HG02938 (cell line): ENCODE measurements at regions not wholly inside any gene's neighbourhood (a gene's known extent, or its start where the extent isn't known, plus 50 kb on each side); places are given as distances from the start of the nearest gene placed in this dataset.
"Not testable (repeated sequence)": the region's sequence is repeated elsewhere in the genome, so short reads cannot be mapped to it uniquely, and the experiment has no call there.

ENCODE experiments used
- ATAC-seq: cut with Tn5 transposase; IDR thresholded peaks from one replicate; pipeline ENCODE4 v1.9.1; 2021; ENCODE audit warnings: mild to moderate bottlenecking, moderate library complexity; ENCODE audit not compliant: unreplicated experiment

- no peak for ATAC-seq
Measured at GRCh38 chr4:132085105-132085504, 1064.0 kb upstream of the PCDH10 start.

- ATAC-seq: no peak
Measured at GRCh38 chr4:132094017-132094416, 1055.1 kb upstream of the PCDH10 start.

GRCh38 chr4:132097041-132097440, 1052.1 kb upstream of the PCDH10 start:
- no peak for ATAC-seq

- no peak for ATAC-seq
Measured at GRCh38 chr4:132101526-132101925, 1047.6 kb upstream of the PCDH10 start.

- ATAC-seq: no peak
Measured at GRCh38 chr4:132108784-132109183, 1040.3 kb upstream of the PCDH10 start.

GRCh38 chr4:132114885-132115284, 1034.2 kb upstream of the PCDH10 start:
- ATAC-seq: no peak

- not testable (repeated sequence) for ATAC-seq
Measured at GRCh38 chr4:132122741-132123140, 1026.4 kb upstream of the PCDH10 start.

GRCh38 chr4:132123870-132124623, 1025.0 kb upstream of the PCDH10 start:
- peak; percentile 88 for ATAC-seq

- ATAC-seq: peak; percentile 29
Measured at GRCh38 chr4:132124624-132124974, 1024.5 kb upstream of the PCDH10 start.

GRCh38 chr4:132125131-132125530, 1024.0 kb upstream of the PCDH10 start:
- no peak for ATAC-seq

- ATAC-seq: no peak
Measured at GRCh38 chr4:132132433-132132832, 1016.7 kb upstream of the PCDH10 start.

GRCh38 chr4:132169660-132170059, 979.4 kb upstream of the PCDH10 start:
- no peak for ATAC-seq

GRCh38 chr4:132180020-132180427, 969.1 kb upstream of the PCDH10 start:
- ATAC-seq: no peak

GRCh38 chr4:132195176-132195575, 953.9 kb upstream of the PCDH10 start:
- no peak for ATAC-seq

GRCh38 chr4:132203618-132204017, 945.5 kb upstream of the PCDH10 start:
- ATAC-seq: no peak

GRCh38 chr4:132214519-132214918, 934.6 kb upstream of the PCDH10 start:
- ATAC-seq: no peak

- ATAC-seq: no peak
Measured at GRCh38 chr4:132218406-132218805, 930.7 kb upstream of the PCDH10 start.

GRCh38 chr4:132227151-132227856, 921.8 kb upstream of the PCDH10 start:
- no peak for ATAC-seq

GRCh38 chr4:132227857-132228165, 921.3 kb upstream of the PCDH10 start:
- not testable (repeated sequence) for ATAC-seq

- ATAC-seq: no peak
Measured at GRCh38 chr4:132228676-132229075, 920.4 kb upstream of the PCDH10 start.

- no peak for ATAC-seq
Measured at GRCh38 chr4:132230025-132230424, 919.1 kb upstream of the PCDH10 start.

GRCh38 chr4:132238697-132239096, 910.4 kb upstream of the PCDH10 start:
- no peak for ATAC-seq

GRCh38 chr4:132240081-132240480, 909.0 kb upstream of the PCDH10 start:
- ATAC-seq: no peak
